H9 (cell line): ENCODE measurements at regions not wholly inside any gene's neighbourhood (a gene's known extent, or its start where the extent isn't known, plus 50 kb on each side); places are given as distances from the start of the nearest gene placed in this dataset.

ENCODE experiments used
- DNase-seq: peaks from one replicate; pipeline ENCODE4 v3.0.0-alpha.2; 2017
- H2AFZ ChIP-seq: one replicate; pipeline ENCODE4 v1.6.1; 2013; ENCODE audit warnings: mild to moderate bottlenecking, low read length, control low read depth, moderate library complexity
- H2AK5ac ChIP-seq: 2 replicates; pipeline ENCODE4 v1.6.1; 2013; ENCODE audit warnings: low read length, control low read depth, mixed read lengths; ENCODE audit not compliant: insufficient read length
- H2BK120ac ChIP-seq: one replicate; pipeline ENCODE4 v1.6.1; 2013; ENCODE audit warnings: low read depth, mild to moderate bottlenecking, low read length, control low read depth, inconsistent platforms; ENCODE audit not compliant: poor library complexity, severe bottlenecking
- H2BK12ac ChIP-seq: 2 replicates; pipeline ENCODE4 v1.6.1; 2013; ENCODE audit warnings: low read length, control low read depth, mixed read lengths, low read depth; ENCODE audit not compliant: insufficient read length
- H2BK15ac ChIP-seq: 2 replicates; pipeline ENCODE4 v1.6.1; 2013; ENCODE audit warnings: low read depth, low read length, control low read depth
- H2BK20ac ChIP-seq: one replicate; pipeline ENCODE4 v1.6.1; 2013; ENCODE audit warnings: low read depth, mild to moderate bottlenecking, low read length, control low read depth, inconsistent platforms; ENCODE audit not compliant: poor library complexity, severe bottlenecking
- H2BK5ac ChIP-seq: 2 replicates; pipeline ENCODE4 v1.6.1; 2013; ENCODE audit warnings: low read length, control low read depth, mixed read lengths; ENCODE audit not compliant: insufficient read length
- H3K14ac ChIP-seq: 2 replicates; pipeline ENCODE4 v1.6.1; 2013; ENCODE audit warnings: low read length, control low read depth; ENCODE audit not compliant: insufficient read depth
- H3K18ac ChIP-seq: 2 replicates; pipeline ENCODE4 v1.6.1; 2013; ENCODE audit warnings: low read depth, mild to moderate bottlenecking, mixed read lengths, low read length, control low read depth; ENCODE audit not compliant: insufficient read length
- H3K23ac ChIP-seq: 2 replicates; pipeline ENCODE4 v1.6.1; 2013; ENCODE audit warnings: low read length, control low read depth, mixed read lengths, low read depth; ENCODE audit not compliant: insufficient read length
- H3K23me2 ChIP-seq: 2 replicates; pipeline ENCODE4 v1.6.1; 2013; ENCODE audit warnings: low read depth, mild to moderate bottlenecking, mixed read lengths, low read length, control low read depth; ENCODE audit not compliant: insufficient read length, poor library complexity, severe bottlenecking
- H3K27ac ChIP-seq: 2 replicates; pipeline ENCODE4 v1.5.1; 2013; ENCODE audit warnings: low read length, control low read depth, mixed read lengths, low read depth; ENCODE audit not compliant: insufficient read length
- H3K27me3 ChIP-seq: 2 replicates; pipeline ENCODE4 v1.6.1; 2013; ENCODE audit warnings: low read length, control low read depth, inconsistent platforms; ENCODE audit not compliant: insufficient read depth
- H3K4ac ChIP-seq: 2 replicates; pipeline ENCODE4 v1.6.1; 2013; ENCODE audit warnings: low read depth, mild to moderate bottlenecking, control low read depth, inconsistent platforms, low read length, moderate library complexity
- H3K4me1 ChIP-seq: 2 replicates; pipeline ENCODE4 v1.6.1; 2013; ENCODE audit warnings: low read length, control low read depth, inconsistent platforms; ENCODE audit not compliant: insufficient read depth
- H3K4me2 ChIP-seq: 2 replicates; pipeline ENCODE4 v1.6.1; 2013; ENCODE audit warnings: low read length, control low read depth, mixed read lengths; ENCODE audit not compliant: insufficient read length, insufficient read depth
- H3K56ac ChIP-seq: 2 replicates; pipeline ENCODE4 v1.6.1; 2013; ENCODE audit warnings: low read depth, mild to moderate bottlenecking, mixed read lengths, low read length, control low read depth; ENCODE audit not compliant: insufficient read length
- H3K79me1 ChIP-seq: 2 replicates; pipeline ENCODE4 v1.6.1; 2013; ENCODE audit warnings: low read depth, mild to moderate bottlenecking, moderate library complexity, low read length, control low read depth, inconsistent platforms; ENCODE audit not compliant: insufficient read depth, poor library complexity, severe bottlenecking
- H3K79me2 ChIP-seq: 2 replicates; pipeline ENCODE4 v1.6.1; 2013; ENCODE audit warnings: low read length, control low read depth, inconsistent platforms; ENCODE audit not compliant: insufficient read depth
- H3K9ac ChIP-seq: 2 replicates; pipeline ENCODE4 v1.6.1; 2013; ENCODE audit warnings: low read length, control low read depth, mixed read lengths; ENCODE audit not compliant: insufficient read length; ENCODE audit errors: extremely low read depth
- H3K9me3 ChIP-seq: one replicate; pipeline ENCODE4 v1.6.1; 2013; ENCODE audit warnings: low read depth, low read length, inconsistent platforms; ENCODE audit not compliant: control insufficient read depth
- H3T11ph ChIP-seq: one replicate; pipeline ENCODE4 v1.6.1; 2013; ENCODE audit warnings: mild to moderate bottlenecking, low read length, control low read depth, inconsistent platforms
- H4K20me1 ChIP-seq: one replicate; pipeline ENCODE4 v1.6.1; 2013; ENCODE audit not compliant: control insufficient read depth, insufficient read length, insufficient read depth
- H4K5ac ChIP-seq: 2 replicates; pipeline ENCODE4 v1.6.1; 2013; ENCODE audit warnings: low read depth, mild to moderate bottlenecking, mixed read lengths, low read length, control low read depth; ENCODE audit not compliant: insufficient read length
- H4K8ac ChIP-seq: replicated peaks from 2 replicates; pipeline ENCODE4 v1.6.1; 2013; ENCODE audit warnings: low read length, control low read depth, mixed read lengths, low read depth; ENCODE audit not compliant: insufficient read length
- H4K91ac ChIP-seq: 2 replicates; pipeline ENCODE4 v1.6.1; 2013; ENCODE audit warnings: low read depth, mild to moderate bottlenecking, moderate library complexity, mixed read lengths, low read length, control low read depth; ENCODE audit not compliant: insufficient read length
- H3K27ac Mint-ChIP-seq, 3 experiments: 2 replicates in 2 of 3; 3 replicates in 1 of 3; pipeline ENCODE4 v1.8.0; 2020 to 2021; ENCODE audit warnings: mixed read lengths in 3 of 3, mild to moderate bottlenecking in 1 of 3, moderate library complexity in 1 of 3
- H3K27me3 Mint-ChIP-seq: 2 replicates; pipeline ENCODE4 v1.8.0; 2021; ENCODE audit warnings: low read depth, mild to moderate bottlenecking, moderate library complexity, mixed read lengths
- H3K36me3 Mint-ChIP-seq, 3 experiments: 2 replicates in 2 of 3; 3 replicates in 1 of 3; pipeline ENCODE4 v1.8.0; 2020 to 2021; ENCODE audit warnings: low read depth in 3 of 3, mixed read lengths in 3 of 3; ENCODE audit not compliant: insufficient read depth in 1 of 3
- H3K4me1 Mint-ChIP-seq, 2 experiments: 2 replicates each; pipeline ENCODE4 v1.8.0; 2020; ENCODE audit warnings: mixed read lengths in 2 of 2
- H3K4me3 Mint-ChIP-seq, 2 experiments: 2 replicates in 1 of 2; 3 replicates in 1 of 2; pipeline ENCODE4 v1.8.0; 2020 to 2021; ENCODE audit warnings: mild to moderate bottlenecking in 2 of 2, mixed read lengths in 2 of 2, moderate library complexity in 1 of 2
- H3K9me3 Mint-ChIP-seq, 2 experiments: 2 replicates in 1 of 2; 3 replicates in 1 of 2; pipeline ENCODE4 v1.8.0; 2020; ENCODE audit warnings: mild to moderate bottlenecking in 2 of 2, mixed read lengths in 2 of 2, moderate library complexity in 1 of 2
- WGBS: extraction: QIAGEN DNeasy Blood & Tissue Kit; methylation state at CpG from one replicate; pipeline ENCODE4 v1.1.7; 2013; ENCODE audit warnings: missing lambda C conversion rate, low lambda C conversion rate, mixed read lengths; ENCODE audit not compliant: insufficient read length; ENCODE audit errors: extremely low coverage; 5-methylcytosine and 5-hydroxymethylcytosine counted together
- TF ChIP-seq, protein P1 (sequence below): fragments of 200-600 bp; sonication (generic); conservative IDR thresholded peaks from 3 replicates; pipeline ENCODE4 v1.8.0; 2021; ENCODE audit warnings: antibody characterized with exemption, mild to moderate bottlenecking

DNA sequence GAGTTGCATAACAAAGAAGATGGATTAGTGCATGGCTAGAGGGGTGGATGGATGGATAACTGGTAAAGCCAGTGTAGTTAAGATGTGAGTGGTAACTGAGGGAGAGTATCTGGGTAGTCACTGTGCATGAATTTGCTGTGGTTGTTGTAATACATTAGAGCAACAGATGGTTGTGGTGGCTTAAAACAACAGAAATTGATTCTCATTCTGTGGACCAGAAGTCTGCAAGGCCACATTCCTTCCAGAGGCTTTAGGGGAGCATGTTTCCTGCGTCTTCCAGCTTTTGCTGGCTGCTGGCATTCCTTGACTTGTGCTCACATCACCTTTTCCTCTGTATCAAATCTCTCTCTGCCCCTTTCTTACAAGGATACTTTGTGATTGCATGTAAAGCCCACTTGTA lies 155.4 kb downstream of the ASB1 start:
- WGBS, result no CpG with 5 or more reads among the region's 1 CpG
- H3K27ac ChIP-seq, result no peak overlapping the region

More for the DNA sequence above, 155.4 kb downstream of the ASB1 start:
- Mint-ChIP-seq H3K9me3 (no peaks in the 10 kb centered on the region; a peak in 1 of 5 replicates), H3K4me1 (no peaks in the 10 kb centered on the region), H3K4me3 (no peak overlapping the region), H3K27ac (no peak overlapping the region), H3K27me3 (peaks cover 2% of the 10 kb centered on the region), H3K36me3 (no peaks in the 10 kb centered on the region)
- Histone ChIP-seq H3K79me1 (no peaks in the 10 kb centered on the region), H3K56ac (no peak overlapping the region), H2BK12ac (no peak overlapping the region), H3K9me3 (no peaks in the 10 kb centered on the region), H2BK5ac (no peak overlapping the region), H3K4me2 (no peak overlapping the region), H3K23me2 (no peaks in the 10 kb centered on the region), H3K27me3 (no peaks in the 10 kb centered on the region), H3T11ph (no peak overlapping the region), H2AK5ac (no peak overlapping the region), H4K5ac (no peak overlapping the region), H3K18ac (no peak overlapping the region), H2BK15ac (no peak overlapping the region), H3K9ac (no peak overlapping the region), H2BK120ac (no peak overlapping the region), H3K14ac (no peak overlapping the region), H3K4me1 (no peaks in the 10 kb centered on the region), H4K8ac (no peak overlapping the region), H2BK20ac (no peak overlapping the region), H4K20me1 (no peaks in the 10 kb centered on the region), H3K4ac (no peak overlapping the region), H2AFZ (no peak overlapping the region), H3K79me2 (no peaks in the 10 kb centered on the region), H4K91ac (no peak overlapping the region), H3K23ac (no peak overlapping the region)
- DNase-seq, result no peak
- TF ChIP-seq, protein P1, sequence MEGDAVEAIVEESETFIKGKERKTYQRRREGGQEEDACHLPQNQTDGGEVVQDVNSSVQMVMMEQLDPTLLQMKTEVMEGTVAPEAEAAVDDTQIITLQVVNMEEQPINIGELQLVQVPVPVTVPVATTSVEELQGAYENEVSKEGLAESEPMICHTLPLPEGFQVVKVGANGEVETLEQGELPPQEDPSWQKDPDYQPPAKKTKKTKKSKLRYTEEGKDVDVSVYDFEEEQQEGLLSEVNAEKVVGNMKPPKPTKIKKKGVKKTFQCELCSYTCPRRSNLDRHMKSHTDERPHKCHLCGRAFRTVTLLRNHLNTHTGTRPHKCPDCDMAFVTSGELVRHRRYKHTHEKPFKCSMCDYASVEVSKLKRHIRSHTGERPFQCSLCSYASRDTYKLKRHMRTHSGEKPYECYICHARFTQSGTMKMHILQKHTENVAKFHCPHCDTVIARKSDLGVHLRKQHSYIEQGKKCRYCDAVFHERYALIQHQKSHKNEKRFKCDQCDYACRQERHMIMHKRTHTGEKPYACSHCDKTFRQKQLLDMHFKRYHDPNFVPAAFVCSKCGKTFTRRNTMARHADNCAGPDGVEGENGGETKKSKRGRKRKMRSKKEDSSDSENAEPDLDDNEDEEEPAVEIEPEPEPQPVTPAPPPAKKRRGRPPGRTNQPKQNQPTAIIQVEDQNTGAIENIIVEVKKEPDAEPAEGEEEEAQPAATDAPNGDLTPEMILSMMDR, result no peak
